ENCODE measurements at regions not wholly inside any gene's neighbourhood (a gene's known extent, or its start where the extent isn't known, plus 50 kb on each side); places are given as distances from the start of the nearest gene placed in this dataset.

- Mint-ChIP-seq H3K36me3 (ENCODE audit: insufficient read depth) (no peaks in the 10 kb centered on the region), H3K9me3 (peaks cover 17% of the 10 kb centered on the region), H3K4me1 (ENCODE audit: low read depth) (no peaks in the 10 kb centered on the region), H3K27me3 (ENCODE audit: low read depth) (no peaks in the 10 kb centered on the region), H3K4me3 (no peak overlapping the region)
- no peak for DNase-seq
- no peak for ATAC-seq
Observed at GRCh38 chr2:57558312-57558711, 488.3 kb upstream of the VRK2 start.

- Mint-ChIP-seq H3K4me3 (no peak overlapping the region), H3K4me1 (ENCODE audit: low read depth) (no peaks in the 10 kb centered on the region), H3K27me3 (ENCODE audit: low read depth) (no peaks in the 10 kb centered on the region), H3K36me3 (ENCODE audit: insufficient read depth) (no peaks in the 10 kb centered on the region), H3K9me3 (peaks cover 9% of the 10 kb centered on the region)
- DNase-seq (no peak), ATAC-seq (no peak)
Observed at GRCh38 chr2:57562495-57562894, 484.1 kb upstream of the VRK2 start.

GRCh38 chr2:57563015-57563414 lies 483.6 kb upstream of the VRK2 start:
- no peak for DNase-seq
- no peaks in the 10 kb centered on the region for H3K36me3 Mint-ChIP-seq (ENCODE audit: insufficient read depth)
- H3K4me3 Mint-ChIP-seq: no peak overlapping the region
- no peaks in the 10 kb centered on the region for H3K27me3 Mint-ChIP-seq (ENCODE audit: low read depth)
- ATAC-seq: no peak
- no peaks in the 10 kb centered on the region for H3K4me1 Mint-ChIP-seq (ENCODE audit: low read depth)
- H3K9me3 Mint-ChIP-seq: peaks cover 9% of the 10 kb centered on the region

DNA sequence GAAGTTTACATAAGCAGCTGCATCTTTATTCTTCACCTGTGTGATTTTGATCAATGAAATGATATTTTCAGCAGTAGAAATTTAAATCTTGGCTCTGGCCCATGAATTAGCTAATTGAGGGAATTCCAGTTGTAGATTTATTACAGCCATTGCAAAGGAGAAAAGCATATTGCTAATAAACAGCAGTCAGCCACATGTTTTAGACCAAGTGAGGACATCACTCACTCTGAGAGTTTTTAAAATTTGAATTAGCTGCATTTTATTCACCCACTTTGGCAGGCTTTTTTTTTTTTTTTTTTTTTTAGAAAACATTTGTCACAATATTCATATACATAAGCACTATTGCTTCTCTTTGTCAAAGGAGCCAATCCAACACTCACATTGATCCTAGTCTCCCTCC lies 479.4 kb upstream of the VRK2 start:
- Mint-ChIP-seq H3K4me1 (ENCODE audit: low read depth) (no peaks in the 10 kb centered on the region), H3K9me3 (peaks cover 10% of the 10 kb centered on the region), H3K27me3 (ENCODE audit: low read depth) (no peaks in the 10 kb centered on the region), H3K36me3 (ENCODE audit: insufficient read depth) (no peaks in the 10 kb centered on the region), H3K4me3 (no peak overlapping the region)
- no peak for ATAC-seq
- no peak for DNase-seq

- no peak for DNase-seq
- Mint-ChIP-seq H3K4me3 (no peak overlapping the region), H3K27me3 (ENCODE audit: low read depth) (no peaks in the 10 kb centered on the region), H3K4me1 (ENCODE audit: low read depth) (no peaks in the 10 kb centered on the region), H3K9me3 (peaks cover 28% of the 10 kb centered on the region), H3K36me3 (ENCODE audit: insufficient read depth) (no peaks in the 10 kb centered on the region)
- ATAC-seq: no peak
Observed at GRCh38 chr2:57569396-57569795, 477.2 kb upstream of the VRK2 start.

- DNase-seq (no peak), ATAC-seq (no peak)
- Mint-ChIP-seq H3K4me3 (no peak overlapping the region), H3K36me3 (ENCODE audit: insufficient read depth) (no peaks in the 10 kb centered on the region), H3K9me3 (peaks cover 21% of the 10 kb centered on the region), H3K4me1 (ENCODE audit: low read depth) (no peaks in the 10 kb centered on the region), H3K27me3 (ENCODE audit: low read depth) (no peaks in the 10 kb centered on the region)
Observed at GRCh38 chr2:57570961-57571360, 475.6 kb upstream of the VRK2 start.

- DNase-seq: no peak
- Mint-ChIP-seq H3K4me3 (no peak overlapping the region), H3K9me3 (peaks cover 21% of the 10 kb centered on the region), H3K27me3 (ENCODE audit: low read depth) (no peaks in the 10 kb centered on the region), H3K4me1 (ENCODE audit: low read depth) (no peaks in the 10 kb centered on the region), H3K36me3 (ENCODE audit: insufficient read depth) (no peaks in the 10 kb centered on the region)
- no peak for ATAC-seq
Observed at GRCh38 chr2:57575700-57576268, 470.8 kb upstream of the VRK2 start.

GRCh38 chr2:57576983-57577382 lies 469.6 kb upstream of the VRK2 start:
- no peak for DNase-seq
- Mint-ChIP-seq H3K36me3 (ENCODE audit: insufficient read depth) (no peaks in the 10 kb centered on the region), H3K4me1 (ENCODE audit: low read depth) (no peaks in the 10 kb centered on the region), H3K27me3 (ENCODE audit: low read depth) (no peaks in the 10 kb centered on the region), H3K9me3 (peaks cover 21% of the 10 kb centered on the region), H3K4me3 (no peak overlapping the region)
- ATAC-seq: no peak

DNA sequence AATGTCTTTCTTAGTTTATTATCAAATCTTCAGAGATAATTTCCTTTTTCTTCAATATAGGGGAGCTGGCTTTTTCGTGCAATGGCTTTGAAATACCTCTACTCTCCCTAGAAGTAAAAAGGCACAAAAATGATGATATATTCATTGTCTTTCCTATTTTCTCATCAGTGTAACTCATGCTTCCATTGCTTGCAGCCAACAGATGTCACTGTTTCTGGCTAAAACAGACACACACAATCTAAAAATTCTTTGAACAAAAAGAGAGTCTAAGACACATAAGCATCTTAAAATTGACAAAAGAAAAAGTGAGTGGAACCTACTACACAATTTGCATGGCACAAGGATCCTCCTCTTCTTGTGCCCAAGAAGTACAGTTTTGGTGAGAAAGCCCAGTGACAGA lies 448.7 kb upstream of the VRK2 start:
- Mint-ChIP-seq H3K4me3 (no peak overlapping the region), H3K36me3 (ENCODE audit: insufficient read depth) (no peaks in the 10 kb centered on the region), H3K9me3 (peaks cover 24% of the 10 kb centered on the region), H3K27me3 (ENCODE audit: low read depth) (no peaks in the 10 kb centered on the region), H3K4me1 (ENCODE audit: low read depth) (no peaks in the 10 kb centered on the region)
- ATAC-seq (no peak), DNase-seq (no peak)

GRCh38 chr2:57598551-57598950 lies 448.1 kb upstream of the VRK2 start:
- DNase-seq: no peak
- Mint-ChIP-seq H3K27me3 (ENCODE audit: low read depth) (no peaks in the 10 kb centered on the region), H3K4me3 (no peak overlapping the region), H3K4me1 (ENCODE audit: low read depth) (no peaks in the 10 kb centered on the region), H3K9me3 (peaks cover 21% of the 10 kb centered on the region), H3K36me3 (ENCODE audit: insufficient read depth) (no peaks in the 10 kb centered on the region)
- no peak for ATAC-seq

DNA sequence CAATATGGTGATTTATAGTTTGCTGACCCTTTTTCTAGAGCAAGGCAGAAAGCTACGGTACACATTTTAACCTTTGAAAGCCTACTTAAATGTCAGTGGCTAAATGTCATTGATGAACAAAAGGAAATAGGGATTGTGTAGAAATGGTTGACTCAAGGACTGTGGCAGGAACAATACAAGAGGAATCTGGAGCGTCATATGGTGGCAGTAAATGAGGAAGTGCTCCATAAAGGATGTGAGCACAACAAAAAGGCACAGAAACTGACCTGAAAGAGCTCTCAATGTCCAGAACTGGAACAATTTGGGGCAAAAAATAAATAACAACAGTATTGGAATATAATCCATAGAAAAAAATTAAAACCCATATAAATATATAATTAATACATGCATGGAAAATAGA lies 443.9 kb upstream of the VRK2 start:
- ATAC-seq (no peak), DNase-seq (no peak)
- Mint-ChIP-seq H3K36me3 (ENCODE audit: insufficient read depth) (no peaks in the 10 kb centered on the region), H3K27me3 (ENCODE audit: low read depth) (no peaks in the 10 kb centered on the region), H3K4me3 (no peak overlapping the region), H3K4me1 (ENCODE audit: low read depth) (no peaks in the 10 kb centered on the region), H3K9me3 (peaks cover 27% of the 10 kb centered on the region)

DNA sequence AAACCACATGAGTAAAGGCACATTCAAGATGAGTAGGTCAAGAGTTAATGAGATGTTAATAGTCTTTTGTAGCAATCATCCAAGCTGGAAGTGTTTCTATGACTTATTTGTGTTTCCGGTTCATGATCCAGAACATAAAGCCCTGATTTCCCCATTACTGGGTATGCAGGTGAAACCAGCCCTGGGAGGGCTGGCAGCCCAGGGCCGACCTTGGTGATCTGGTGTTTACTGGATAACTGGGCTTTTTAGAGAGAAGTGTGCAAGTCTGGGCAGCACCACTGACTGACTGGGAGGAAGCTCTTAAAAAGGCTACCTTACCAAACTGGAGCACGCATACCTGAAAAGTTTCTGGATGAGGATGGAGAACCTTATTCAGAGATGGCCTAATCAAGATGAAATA lies 431.6 kb upstream of the VRK2 start:
- Mint-ChIP-seq H3K36me3 (ENCODE audit: insufficient read depth) (no peaks in the 10 kb centered on the region), H3K4me1 (ENCODE audit: low read depth) (no peaks in the 10 kb centered on the region), H3K4me3 (no peak overlapping the region), H3K9me3 (peaks cover 4% of the 10 kb centered on the region), H3K27me3 (ENCODE audit: low read depth) (no peaks in the 10 kb centered on the region)
- no peak for ATAC-seq
- no peak for DNase-seq

DNA sequence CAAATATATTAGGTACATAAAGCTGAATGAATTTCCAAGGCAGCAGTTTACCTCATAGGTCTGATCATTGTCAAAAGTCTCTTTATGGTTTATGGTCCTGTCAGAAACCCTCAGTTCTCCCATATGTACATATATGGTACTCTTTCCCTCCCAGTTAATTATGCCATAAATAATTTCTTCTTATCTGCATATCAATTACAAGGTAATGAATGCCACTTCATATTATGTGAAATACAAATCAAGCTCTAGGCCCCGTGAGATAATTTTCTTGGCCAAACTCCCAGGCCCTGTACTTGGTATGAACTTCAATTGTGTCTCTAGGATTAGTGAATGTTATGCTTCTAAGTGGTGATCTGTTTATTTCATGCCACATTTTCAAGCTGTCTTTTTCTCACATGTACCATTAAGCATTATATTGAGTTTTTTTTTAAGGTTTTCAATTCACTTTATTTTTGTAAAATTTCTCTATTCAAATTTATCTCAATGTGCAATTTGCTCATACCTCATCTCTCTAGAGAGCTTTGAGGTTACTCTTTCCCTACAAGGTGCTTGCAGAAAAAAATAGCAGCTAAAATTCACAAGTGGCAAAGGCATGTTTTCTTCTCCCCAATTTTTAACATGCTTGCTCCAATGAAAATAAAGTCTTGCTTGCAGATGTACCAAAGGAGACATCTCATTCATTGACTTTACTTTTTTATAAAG lies 430.6 kb upstream of the VRK2 start:
- Mint-ChIP-seq H3K4me1 (ENCODE audit: low read depth) (no peaks in the 10 kb centered on the region), H3K4me3 (no peak overlapping the region), H3K27me3 (ENCODE audit: low read depth) (no peaks in the 10 kb centered on the region), H3K36me3 (ENCODE audit: insufficient read depth) (no peaks in the 10 kb centered on the region), H3K9me3 (peaks cover 4% of the 10 kb centered on the region)
- DNase-seq: no peak
- no peak for ATAC-seq

- ATAC-seq (no peak), DNase-seq (no peak)
- Mint-ChIP-seq H3K4me3 (no peak overlapping the region), H3K4me1 (ENCODE audit: low read depth) (no peaks in the 10 kb centered on the region), H3K27me3 (ENCODE audit: low read depth) (no peaks in the 10 kb centered on the region), H3K36me3 (ENCODE audit: insufficient read depth) (no peaks in the 10 kb centered on the region), H3K9me3 (peaks cover 4% of the 10 kb centered on the region)
Observed at GRCh38 chr2:57617318-57617717, 429.3 kb upstream of the VRK2 start.

GRCh38 chr2:57621122-57621663 lies 425.4 kb upstream of the VRK2 start:
- no peak for ATAC-seq
- no peak for DNase-seq
- Mint-ChIP-seq H3K36me3 (ENCODE audit: insufficient read depth) (no peaks in the 10 kb centered on the region), H3K9me3 (peaks cover 4% of the 10 kb centered on the region), H3K27me3 (ENCODE audit: low read depth) (no peaks in the 10 kb centered on the region), H3K4me3 (no peak overlapping the region), H3K4me1 (ENCODE audit: low read depth) (no peaks in the 10 kb centered on the region)

Measured in activated T-cell treated with anti-CD3 and anti-CD28 coated beads, Interleukin-2, amount 50 U/mL, for 4 hours (primary cell).